ENCODE measurements at regions not wholly inside any gene's neighbourhood (a gene's known extent, or its start where the extent isn't known, plus 50 kb on each side); places are given as distances from the start of the nearest gene placed in this dataset.

DNA sequence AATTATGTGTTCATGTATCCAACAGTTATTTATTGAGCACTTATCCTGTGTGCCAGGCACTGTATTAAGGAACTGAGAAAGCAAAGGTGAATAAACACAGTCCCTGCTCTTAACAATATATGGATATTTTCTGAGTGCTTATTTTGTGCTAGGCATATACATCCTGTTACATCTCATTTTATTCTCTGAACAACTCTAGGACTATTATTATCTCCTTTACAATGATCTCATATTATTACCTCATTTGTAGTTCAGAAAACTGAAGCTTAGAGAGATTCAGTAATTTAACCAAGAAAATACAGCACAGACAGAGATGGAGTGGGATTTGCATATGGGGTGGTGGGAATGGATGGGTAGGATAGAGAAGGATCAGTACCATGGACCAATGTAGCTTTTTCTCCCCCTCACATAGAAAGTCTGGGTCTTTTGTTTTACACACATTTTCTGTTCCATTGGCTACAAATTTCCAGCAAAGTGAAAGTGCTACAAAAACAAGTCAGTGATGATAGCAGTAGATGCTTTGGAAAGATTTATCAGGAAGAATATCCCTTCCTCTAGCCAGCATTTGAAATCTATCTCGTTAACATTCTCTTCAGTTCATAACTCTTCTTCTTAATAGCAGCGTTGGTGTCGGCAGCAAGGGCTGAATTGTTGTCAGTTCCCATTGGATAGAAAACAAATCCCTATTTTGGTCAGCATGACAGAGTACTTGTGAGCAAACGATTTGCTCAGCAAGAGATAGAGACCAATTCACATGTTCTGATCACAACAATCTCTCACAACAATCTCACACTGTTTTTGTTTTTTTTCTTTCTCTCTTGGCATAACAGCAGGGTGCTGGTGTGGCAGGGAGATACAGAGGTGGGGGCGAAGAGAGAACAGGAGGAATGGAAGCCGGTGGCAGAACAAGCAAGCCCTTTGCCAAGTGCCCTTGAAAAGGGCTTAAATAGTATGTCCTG, 102.2 kb upstream of the KCTD1 start:
- no peaks in the 10 kb centered on the region for H3K4me1 ChIP-seq (ENCODE audit: control insufficient read depth, extremely low read depth, insufficient read depth, low read length)
- H3K4me3 ChIP-seq (replicated peaks in 1 of 3; ENCODE audit: insufficient read depth in 1 of 3, low read depth in 1 of 3, low read length in 3 of 3) = no peak overlapping the region
- dilution Hi-C loops (cut with MboI; ENCODE audit: extremely low pct_ligation_motif_present, low sequenced_read_pairs) (no loop called here), intact Hi-C loops (cut with micrococcal nuclease) (no loop called here)
- no peak overlapping the region for H3K27ac ChIP-seq (ENCODE audit: insufficient read depth, low read depth, low read length)
- H3K27me3 ChIP-seq (ENCODE audit: control insufficient read depth in 2 of 2, insufficient read depth in 2 of 2, low read length in 2 of 2) = peaks cover 40 to 51% of the 10 kb centered on the region in 2 experiments
- ChIA-PET CTCF (interaction anchor here (1.0 to 6.5 kb wide), 5 partner anchors 245 to 729 kb away, joined by 3 to 71 read pairs (median 43); no protein-coding TSS in a partner anchor), POLR2A (no interaction called here)
- DNase-seq (ENCODE audit: low read depth, low spot score) (no peak), FAIRE-seq (no peak)
- H3K36me3 ChIP-seq (ENCODE audit: control insufficient read depth in 2 of 2, extremely low read depth in 1 of 2, insufficient read depth in 2 of 2, low read length in 2 of 2) = no peaks in the 10 kb centered on the region
- no TSS peak for BruUV-seq (replicated peaks)
- no peak overlapping the region for H3K9ac ChIP-seq (replicated peaks; ENCODE audit: extremely low read depth, insufficient read depth, low read length)
- H3K4me2 ChIP-seq (ENCODE audit: insufficient read depth, low read length) = no peak overlapping the region
- no peaks in the 10 kb centered on the region for H3K79me2 ChIP-seq (ENCODE audit: control insufficient read depth, insufficient read depth, low read length)
- H2AFZ ChIP-seq (ENCODE audit: low read depth, low read length) = no peak overlapping the region
- no peak for TF ChIP-seq EZH2 (IDR thresholded peaks at IDR 0.05; ENCODE audit: borderline replicate concordance, low read depth, low read length, severe bottlenecking)
- TF ChIP-seq, protein P1, sequence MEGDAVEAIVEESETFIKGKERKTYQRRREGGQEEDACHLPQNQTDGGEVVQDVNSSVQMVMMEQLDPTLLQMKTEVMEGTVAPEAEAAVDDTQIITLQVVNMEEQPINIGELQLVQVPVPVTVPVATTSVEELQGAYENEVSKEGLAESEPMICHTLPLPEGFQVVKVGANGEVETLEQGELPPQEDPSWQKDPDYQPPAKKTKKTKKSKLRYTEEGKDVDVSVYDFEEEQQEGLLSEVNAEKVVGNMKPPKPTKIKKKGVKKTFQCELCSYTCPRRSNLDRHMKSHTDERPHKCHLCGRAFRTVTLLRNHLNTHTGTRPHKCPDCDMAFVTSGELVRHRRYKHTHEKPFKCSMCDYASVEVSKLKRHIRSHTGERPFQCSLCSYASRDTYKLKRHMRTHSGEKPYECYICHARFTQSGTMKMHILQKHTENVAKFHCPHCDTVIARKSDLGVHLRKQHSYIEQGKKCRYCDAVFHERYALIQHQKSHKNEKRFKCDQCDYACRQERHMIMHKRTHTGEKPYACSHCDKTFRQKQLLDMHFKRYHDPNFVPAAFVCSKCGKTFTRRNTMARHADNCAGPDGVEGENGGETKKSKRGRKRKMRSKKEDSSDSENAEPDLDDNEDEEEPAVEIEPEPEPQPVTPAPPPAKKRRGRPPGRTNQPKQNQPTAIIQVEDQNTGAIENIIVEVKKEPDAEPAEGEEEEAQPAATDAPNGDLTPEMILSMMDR (IDR thresholded peaks at IDR 0.05; ENCODE audit: extremely low read depth in 1 of 2, insufficient read depth in 1 of 2, low read depth in 1 of 2, low read length in 2 of 2) = no peak
- TF ChIP-seq POLR2AphosphoS5 (IDR thresholded peaks at IDR 0.05; ENCODE audit: insufficient read depth, low read depth, low read length) = no peak
- TF ChIP-seq POLR2A (IDR thresholded peaks at IDR 0.05; ENCODE audit: low read depth, low read length) = no peak
- no peak for TF ChIP-seq MYC (IDR thresholded peaks at IDR 0.05; ENCODE audit: low read depth, low read length)
- no peak for TF ChIP-seq FOS (IDR thresholded peaks at IDR 0.05; ENCODE audit: borderline replicate concordance, insufficient read depth, low read length)
- no peak for TF ChIP-seq JUN (IDR thresholded peaks at IDR 0.05; ENCODE audit: borderline replicate concordance, insufficient read depth, insufficient read length, low read depth)
- no peak for TF ChIP-seq MAX (IDR thresholded peaks at IDR 0.05; ENCODE audit: insufficient read depth, insufficient read length)
- TF ChIP-seq GATA2 (IDR thresholded peaks at IDR 0.05; ENCODE audit: insufficient read depth, insufficient read length, low read depth, low read length) = no peak
- no peaks in the 10 kb centered on the region for H4K20me1 ChIP-seq (replicated peaks; ENCODE audit: control insufficient read depth, extremely low read depth, insufficient read depth, low read length)
- H3K9me1 ChIP-seq (replicated peaks; ENCODE audit: control insufficient read depth, extremely low read depth, insufficient read depth, low read length) = no peaks in the 10 kb centered on the region
- no peaks in the 10 kb centered on the region for H3K9me3 ChIP-seq (replicated peaks; ENCODE audit: control insufficient read depth, insufficient read depth, low read length)

Data from endothelial cell of umbilical vein (primary cell).